Sigmoid colon (tissue), 4 donors: ENCODE measurements at regions not wholly inside any gene's neighbourhood (a gene's known extent, or its start where the extent isn't known, plus 50 kb on each side); places are given as distances from the start of the nearest gene placed in this dataset.

Source experiments
- POLR2A ChIP-seq, 2 donors: fragments of 450-650 bp; IDR thresholded peaks; one replicate each; pipeline ENCODE4 v1.6.1; 2016; ENCODE audit warnings: antibody characterized with exemption in 2 of 2, mild to moderate bottlenecking in 2 of 2, moderate library complexity in 2 of 2
- POLR2AphosphoS5 ChIP-seq, 4 donors: sonication (generic); formaldehyde crosslinking; IDR thresholded peaks; one replicate each; pipeline ENCODE4 v1.6.1; 2017; ENCODE audit warnings: antibody characterized with exemption in 4 of 4
- TF ChIP-seq, protein P1 (sequence below), 4 experiments: fragments of 450-650 bp in 3 of 4; fragments of 200-600 bp in 1 of 4; IDR thresholded peaks; one replicate each; pipeline ENCODE4 v1.5.1; 2016 to 2019; ENCODE audit warnings: antibody characterized with exemption in 4 of 4, mild to moderate bottlenecking in 3 of 4, moderate library complexity in 2 of 4

DNA sequence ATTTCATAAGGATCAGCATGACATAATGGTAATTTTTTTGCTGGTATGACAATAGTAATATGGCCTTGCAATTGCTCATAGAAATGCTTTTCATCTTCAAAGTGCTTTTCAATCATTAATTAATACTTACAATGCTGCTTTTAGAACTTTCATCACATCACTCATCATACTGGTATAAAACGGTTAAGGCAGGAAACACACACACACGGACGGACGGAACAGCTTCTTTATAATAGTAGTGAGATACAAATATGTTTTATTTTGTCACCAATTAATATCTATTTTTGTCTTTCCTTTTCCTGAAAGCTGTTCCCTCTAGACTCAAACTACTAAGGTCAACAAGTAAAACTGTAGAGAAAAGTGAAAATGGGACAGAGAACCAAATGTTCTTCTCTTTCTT is 353.9 kb upstream of the PKN2 start:
- TF ChIP-seq POLR2A (IDR thresholded peaks at IDR 0.05): no peak
- TF ChIP-seq, protein P1, sequence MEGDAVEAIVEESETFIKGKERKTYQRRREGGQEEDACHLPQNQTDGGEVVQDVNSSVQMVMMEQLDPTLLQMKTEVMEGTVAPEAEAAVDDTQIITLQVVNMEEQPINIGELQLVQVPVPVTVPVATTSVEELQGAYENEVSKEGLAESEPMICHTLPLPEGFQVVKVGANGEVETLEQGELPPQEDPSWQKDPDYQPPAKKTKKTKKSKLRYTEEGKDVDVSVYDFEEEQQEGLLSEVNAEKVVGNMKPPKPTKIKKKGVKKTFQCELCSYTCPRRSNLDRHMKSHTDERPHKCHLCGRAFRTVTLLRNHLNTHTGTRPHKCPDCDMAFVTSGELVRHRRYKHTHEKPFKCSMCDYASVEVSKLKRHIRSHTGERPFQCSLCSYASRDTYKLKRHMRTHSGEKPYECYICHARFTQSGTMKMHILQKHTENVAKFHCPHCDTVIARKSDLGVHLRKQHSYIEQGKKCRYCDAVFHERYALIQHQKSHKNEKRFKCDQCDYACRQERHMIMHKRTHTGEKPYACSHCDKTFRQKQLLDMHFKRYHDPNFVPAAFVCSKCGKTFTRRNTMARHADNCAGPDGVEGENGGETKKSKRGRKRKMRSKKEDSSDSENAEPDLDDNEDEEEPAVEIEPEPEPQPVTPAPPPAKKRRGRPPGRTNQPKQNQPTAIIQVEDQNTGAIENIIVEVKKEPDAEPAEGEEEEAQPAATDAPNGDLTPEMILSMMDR (IDR thresholded peaks at IDR 0.05): no peak
- no peak for TF ChIP-seq POLR2AphosphoS5 (IDR thresholded peaks at IDR 0.05)
